PC-3 (cell line): ENCODE measurements at regions not wholly inside any gene's neighbourhood (a gene's known extent, or its start where the extent isn't known, plus 50 kb on each side); places are given as distances from the start of the nearest gene placed in this dataset.

Experiments
- ATAC-seq: fragments of 200-7000 bp; cut with Tn5 transposase; 2 replicates; pipeline ENCODE4 v1.9.1; 2020; ENCODE audit warnings: mild to moderate bottlenecking, moderate library complexity
- BruUV-seq: library from RNA; stranded (reverse); fragments of 400-500 nt; replicated peaks from 2 replicates; lab custom pipeline; 2021; lab: Mats Ljungman, UMichigan
- CTCF ChIA-PET: fragments of 300-600 bp; sonication (Branson Sonifier 250); formaldehyde crosslinking; loops from one replicate; lab custom pipeline; 2022; ENCODE audit warnings: antibody characterized with exemption; lab: Charles Lee
- POLR2A ChIA-PET: fragments of 300-600 bp; sonication (Branson Sonifier 250); formaldehyde crosslinking; loops from one replicate; lab custom pipeline; 2022; ENCODE audit warnings: antibody characterized with exemption; ENCODE audit not compliant: unreplicated experiment; lab: Charles Lee
- DNase-seq: peaks from one replicate; pipeline ENCODE4 v3.0.0-alpha.2; 2015
- H2AFZ ChIP-seq: fragments of 300-600 bp; sonication (generic); 2 replicates; pipeline ENCODE4 v1.6.0; 2016; ENCODE audit warnings: antibody characterized with exemption, low read length
- H3F3A ChIP-seq: fragments of 300-600 bp; sonication (generic); one replicate; pipeline ENCODE4 v1.6.0; 2017; ENCODE audit warnings: antibody characterized with exemption, low read length, control low read depth, mild to moderate bottlenecking; ENCODE audit not compliant: unreplicated experiment
- H3K27ac ChIP-seq: fragments of 300-600 bp; sonication (generic); 2 replicates; pipeline ENCODE4 v1.5.1; 2016; ENCODE audit warnings: mild to moderate bottlenecking, low read length
- H3K27me3 ChIP-seq: fragments of 300-600 bp; sonication (generic); 2 replicates; pipeline ENCODE4 v1.6.1; 2016; ENCODE audit warnings: low read length, mixed read lengths
- H3K36me3 ChIP-seq: fragments of 300-600 bp; sonication (generic); 2 replicates; pipeline ENCODE4 v1.6.1; 2016; ENCODE audit warnings: low read depth, mixed run types, low read length, mixed read lengths
- H3K4me1 ChIP-seq: fragments of 300-600 bp; sonication (generic); 2 replicates; pipeline ENCODE4 v1.5.1; 2016; ENCODE audit warnings: low read length; ENCODE audit not compliant: insufficient read depth
- H3K4me2 ChIP-seq: fragments of 300-600 bp; sonication (generic); 2 replicates; pipeline ENCODE4 v1.6.0; 2016; ENCODE audit warnings: low read length
- H3K4me3 ChIP-seq: fragments of 300-600 bp; sonication (generic); 2 replicates; pipeline ENCODE4 v1.5.1; 2016; ENCODE audit warnings: mild to moderate bottlenecking, low read length, mixed read lengths
- H3K79me2 ChIP-seq: fragments of 300-600 bp; sonication (generic); 2 replicates; pipeline ENCODE4 v1.6.1; 2017; ENCODE audit warnings: low read length, mixed read lengths
- H3K9ac ChIP-seq: fragments of 300-600 bp; sonication (generic); 2 replicates; pipeline ENCODE4 v1.6.0; 2016; ENCODE audit warnings: mild to moderate bottlenecking, low read length
- H3K9me2 ChIP-seq: fragments of 300-600 bp; sonication (generic); replicated peaks from 2 replicates; pipeline ENCODE4 v1.6.1; 2016; ENCODE audit warnings: mixed run types, low read length, mixed read lengths
- H3K9me3 ChIP-seq: fragments of 300-600 bp; sonication (generic); 2 replicates; pipeline ENCODE4 v1.6.1; 2016; ENCODE audit warnings: low read length, mixed read lengths
- H4K20me1 ChIP-seq: fragments of 300-600 bp; sonication (generic); 2 replicates; pipeline ENCODE4 v1.6.1; 2016; ENCODE audit warnings: low read length, mixed read lengths
- CTCF ChIP-seq: fragments of 300-600 bp; sonication (generic); conservative IDR thresholded peaks from 2 replicates; pipeline ENCODE4 v1.5.1; 2017; ENCODE audit warnings: antibody characterized with exemption, low read depth, mild to moderate bottlenecking, low read length
- EZH2 ChIP-seq: fragments of 300-600 bp; sonication (generic); IDR thresholded peaks from one replicate; pipeline ENCODE4 v1.6.1; 2017; ENCODE audit warnings: antibody characterized with exemption, mild to moderate bottlenecking, low read length; ENCODE audit not compliant: unreplicated experiment
- EZH2phosphoT487 ChIP-seq: fragments of 300-600 bp; sonication (generic); IDR thresholded peaks from 2 replicates; pipeline ENCODE4 v1.6.1; 2018; ENCODE audit warnings: mild to moderate bottlenecking, antibody characterized with exemption, low read length, borderline replicate concordance
- intact Hi-C: fragments of 100-400 bp; cut with micrococcal nuclease; formaldehyde crosslinking; loops from 2 replicates; pipeline ENCODE4 v1.9.0; 2023

GRCh38 chr5:173835131-173835530 lies 53.0 kb upstream of the CPEB4 start:
- Histone ChIP-seq H2AFZ (no peak overlapping the region), H4K20me1 (no peaks in the 10 kb centered on the region), H3K36me3 (no peaks in the 10 kb centered on the region), H3F3A (no peaks in the 10 kb centered on the region), H3K9ac (no peak overlapping the region), H3K9me3 (no peaks in the 10 kb centered on the region), H3K27ac (no peak overlapping the region), H3K4me2 (no peak overlapping the region), H3K4me1 (peaks cover under 1% of the 10 kb centered on the region; the same call in 1 of the 2 replicates), H3K9me2 (no peaks in the 10 kb centered on the region), H3K27me3 (no peaks in the 10 kb centered on the region), H3K4me3 (no peak overlapping the region), H3K79me2 (no peaks in the 10 kb centered on the region)
- CTCF ChIA-PET: interaction anchor here (0.5 kb wide), 1 partner anchor 44 kb away, joined by 3 read pairs; no protein-coding TSS in a partner anchor
- ATAC-seq (no peak), DNase-seq (no peak)
- POLR2A ChIA-PET: no interaction called here
- intact Hi-C loops: loop anchor here (5.0 kb wide), 1 partner anchor 247 kb away; no protein-coding TSS in a partner anchor
- BruUV-seq: no TSS peak
- no peak for TF ChIP-seq EZH2phosphoT487
- TF ChIP-seq CTCF: no peak
- no peak for TF ChIP-seq EZH2

- Histone ChIP-seq H3K4me2 (no peak overlapping the region), H3F3A (no peaks in the 10 kb centered on the region), H3K27ac (no peak overlapping the region), H3K27me3 (no peaks in the 10 kb centered on the region), H2AFZ (no peak overlapping the region), H4K20me1 (no peaks in the 10 kb centered on the region), H3K4me1 (no peaks in the 10 kb centered on the region), H3K4me3 (no peak overlapping the region), H3K9me3 (no peaks in the 10 kb centered on the region), H3K9me2 (no peaks in the 10 kb centered on the region), H3K79me2 (no peaks in the 10 kb centered on the region), H3K9ac (no peak overlapping the region), H3K36me3 (no peaks in the 10 kb centered on the region)
- DNase-seq (no peak), ATAC-seq (no peak)
- intact Hi-C loops: loop anchor here (5.0 kb wide), 1 partner anchor 247 kb away; no protein-coding TSS in a partner anchor
- CTCF ChIA-PET: interaction anchor here (0.5 kb wide), 1 partner anchor 44 kb away, joined by 3 read pairs; no protein-coding TSS in a partner anchor
- POLR2A ChIA-PET: no interaction called here
- no TSS peak for BruUV-seq
- TF ChIP-seq EZH2phosphoT487 (no peak), EZH2 (no peak), CTCF (no peak)
These were observed 52.5 kb upstream of the CPEB4 start for GRCh38 chr5:173835661-173836060.

- no peak for ATAC-seq
- Histone ChIP-seq H3K27me3 (no peaks in the 10 kb centered on the region), H3K27ac (no peak overlapping the region), H3K4me3 (no peak overlapping the region), H3K36me3 (no peaks in the 10 kb centered on the region), H3K4me1 (no peaks in the 10 kb centered on the region), H3K9me3 (no peaks in the 10 kb centered on the region), H3K9me2 (no peaks in the 10 kb centered on the region), H3F3A (no peaks in the 10 kb centered on the region), H3K9ac (no peak overlapping the region), H3K4me2 (no peak overlapping the region), H2AFZ (no peak overlapping the region), H3K79me2 (no peaks in the 10 kb centered on the region), H4K20me1 (no peaks in the 10 kb centered on the region)
- CTCF ChIA-PET: no interaction called here
- no TSS peak for BruUV-seq
- POLR2A ChIA-PET: no interaction called here
- DNase-seq: no peak
- intact Hi-C loops: loop anchor here (5.0 kb wide), 1 partner anchor 245 kb away; no protein-coding TSS in a partner anchor
- no peak for TF ChIP-seq EZH2phosphoT487
- no peak for TF ChIP-seq CTCF
- TF ChIP-seq EZH2: no peak
These were observed 50.5 kb upstream of the CPEB4 start for GRCh38 chr5:173837654-173838053.
